ENCODE measurements at regions not wholly inside any gene's neighbourhood (a gene's known extent, or its start where the extent isn't known, plus 50 kb on each side); places are given as distances from the start of the nearest gene placed in this dataset.
A peak's percentile ranks its signal among the peaks of the same experiment; 100 is the strongest.
"Not testable (repeated sequence)": the region's sequence is repeated elsewhere in the genome, so short reads cannot be mapped to it uniquely, and the experiment has no call there.

DNA sequence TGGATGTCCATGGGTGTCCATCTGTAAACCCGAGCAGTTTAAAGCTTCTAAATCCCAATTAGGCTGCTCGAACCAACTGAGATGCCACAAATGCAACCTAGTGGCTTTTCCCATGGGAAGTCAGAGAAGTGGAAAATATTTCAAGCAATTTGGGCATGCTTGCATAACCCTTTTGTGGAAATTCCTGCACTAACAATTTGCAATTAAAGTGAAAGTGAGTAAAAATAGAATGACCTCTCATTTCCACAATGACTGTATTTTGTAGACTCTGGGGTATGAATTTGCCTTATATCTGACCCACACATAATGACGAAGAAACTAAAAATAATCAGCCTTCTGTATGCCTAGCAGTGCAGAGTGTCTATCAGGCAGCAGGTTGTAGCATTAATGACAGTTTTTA lies 91.8 kb upstream of the TSC22D1 start:
- peak; percentile 5 to 75 for DNase-seq (ENCODE audit: low read depth in 2 of 2)

- DNase-seq (ENCODE audit: low read depth in 2 of 2), result not testable (repeated sequence)
These were observed 90.4 kb upstream of the TSC22D1 start for GRCh38 chr13:44666538-44666937.

DNA sequence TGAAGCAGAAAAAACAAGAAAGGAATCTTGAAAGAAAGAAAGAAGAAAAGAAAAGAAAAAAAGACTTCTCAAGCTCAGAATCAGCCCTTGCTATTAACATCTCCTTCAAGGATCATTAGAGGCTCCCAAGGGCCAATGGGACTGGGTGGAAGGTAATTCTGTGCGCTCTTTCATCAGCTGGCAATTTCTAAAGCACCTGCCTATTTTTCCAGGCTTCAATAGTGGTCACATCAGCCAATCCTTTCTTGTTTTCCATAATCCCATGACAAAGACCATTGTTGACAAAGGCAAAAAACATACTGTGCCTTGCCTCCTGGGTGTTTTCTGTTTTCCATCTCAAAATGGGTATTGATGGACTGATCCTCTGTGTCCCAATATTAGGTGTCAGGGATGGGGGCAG lies 88.2 kb upstream of the TSC22D1 start:
- no peak for DNase-seq (ENCODE audit: low read depth in 2 of 2)

- no peak for DNase-seq (ENCODE audit: low read depth in 2 of 2)
These were observed 86.4 kb upstream of the TSC22D1 start for GRCh38 chr13:44662515-44662914.

DNA sequence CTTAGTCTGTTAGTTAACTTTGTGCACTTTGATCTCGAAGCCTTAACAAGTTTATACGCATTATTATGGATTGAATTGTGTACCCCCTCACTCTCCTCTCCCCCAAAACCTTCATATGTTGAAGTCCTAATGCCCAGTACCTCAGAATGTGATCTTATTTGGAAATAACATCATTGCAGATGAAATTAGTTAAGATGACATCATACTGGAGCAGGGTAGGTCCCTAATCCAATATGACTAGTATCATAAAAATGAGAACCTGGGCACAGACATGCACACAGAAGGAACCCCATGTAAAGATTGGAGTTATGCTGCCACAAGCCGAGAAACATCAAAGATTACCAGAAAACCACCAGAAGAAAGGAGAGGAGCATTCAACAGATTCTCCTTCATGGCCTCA lies 85.8 kb upstream of the TSC22D1 start:
- DNase-seq (ENCODE audit: low read depth in 2 of 2), result no peak

DNA sequence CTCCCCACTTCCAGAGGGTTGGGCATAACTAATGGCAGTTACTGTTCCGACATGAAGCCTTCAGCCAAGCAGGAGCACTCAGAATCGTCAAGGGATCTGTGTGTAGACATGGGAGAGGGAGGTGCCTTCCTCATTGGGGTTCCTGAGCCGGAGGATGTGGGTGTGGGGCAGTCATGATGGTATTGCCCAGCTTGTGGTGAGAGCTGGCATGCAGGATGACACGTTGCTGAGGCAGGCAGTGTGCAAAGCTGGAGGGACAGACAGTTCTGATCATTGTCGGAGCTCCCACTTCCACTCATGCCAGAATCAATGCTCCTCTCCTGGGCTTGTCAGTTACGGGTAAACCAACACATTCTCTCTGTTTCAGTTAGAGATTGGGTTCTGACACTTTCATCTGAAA lies 83.9 kb upstream of the TSC22D1 start:
- no peak for DNase-seq (ENCODE audit: low read depth in 2 of 2)

- peak in 1 of 2 donors; percentile 6 for DNase-seq (ENCODE audit: low read depth in 2 of 2)
These were observed 77.0 kb upstream of the TSC22D1 start for GRCh38 chr13:44652962-44653660.

DNA sequence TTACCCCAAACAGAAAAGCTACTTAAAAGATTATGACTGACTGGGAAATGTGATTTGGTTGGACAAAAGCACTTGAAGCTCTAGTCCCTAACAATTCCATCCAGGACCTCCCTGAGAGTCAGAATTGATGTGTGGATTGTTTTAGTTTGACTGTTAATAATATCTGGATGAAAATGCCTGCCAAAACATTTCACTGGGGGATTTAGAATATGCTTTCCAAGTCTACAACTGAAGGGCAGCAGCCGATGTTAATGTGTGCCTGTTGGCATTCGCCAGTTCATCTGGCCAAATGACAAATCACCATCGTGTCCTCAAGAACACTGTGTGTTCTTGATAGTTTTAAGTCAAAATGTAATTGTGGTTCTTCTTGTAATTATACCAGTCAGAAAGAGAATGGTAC lies 76.0 kb upstream of the TSC22D1 start:
- DNase-seq (ENCODE audit: low read depth in 2 of 2), result no peak

- no peak for DNase-seq (ENCODE audit: low read depth in 2 of 2)
These were observed 75.6 kb upstream of the TSC22D1 start for GRCh38 chr13:44651724-44652123.

- no peak for DNase-seq (ENCODE audit: low read depth in 2 of 2)
These were observed 75.1 kb upstream of the TSC22D1 start for GRCh38 chr13:44651209-44651608.

- no peak for DNase-seq (ENCODE audit: low read depth in 2 of 2)
These were observed 73.7 kb upstream of the TSC22D1 start for GRCh38 chr13:44649834-44650233.

DNA sequence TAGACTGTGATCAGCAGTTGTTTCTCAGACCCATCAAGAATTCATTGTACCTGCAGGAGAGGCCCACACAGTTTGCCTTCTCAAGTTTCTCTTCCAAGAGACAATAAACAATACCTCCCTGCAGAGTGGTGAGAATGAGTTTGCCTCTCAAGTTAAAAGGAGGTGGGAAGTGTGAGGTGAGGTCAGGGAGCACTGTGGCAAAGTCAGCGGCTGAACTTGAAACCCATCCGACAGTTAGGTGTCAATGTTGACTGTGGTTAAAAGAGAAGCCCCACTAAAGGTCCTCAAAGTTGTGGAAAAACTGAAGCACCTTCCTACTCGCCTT lies 72.9 kb upstream of the TSC22D1 start:
- no peak for DNase-seq (ENCODE audit: low read depth in 2 of 2)

DNA sequence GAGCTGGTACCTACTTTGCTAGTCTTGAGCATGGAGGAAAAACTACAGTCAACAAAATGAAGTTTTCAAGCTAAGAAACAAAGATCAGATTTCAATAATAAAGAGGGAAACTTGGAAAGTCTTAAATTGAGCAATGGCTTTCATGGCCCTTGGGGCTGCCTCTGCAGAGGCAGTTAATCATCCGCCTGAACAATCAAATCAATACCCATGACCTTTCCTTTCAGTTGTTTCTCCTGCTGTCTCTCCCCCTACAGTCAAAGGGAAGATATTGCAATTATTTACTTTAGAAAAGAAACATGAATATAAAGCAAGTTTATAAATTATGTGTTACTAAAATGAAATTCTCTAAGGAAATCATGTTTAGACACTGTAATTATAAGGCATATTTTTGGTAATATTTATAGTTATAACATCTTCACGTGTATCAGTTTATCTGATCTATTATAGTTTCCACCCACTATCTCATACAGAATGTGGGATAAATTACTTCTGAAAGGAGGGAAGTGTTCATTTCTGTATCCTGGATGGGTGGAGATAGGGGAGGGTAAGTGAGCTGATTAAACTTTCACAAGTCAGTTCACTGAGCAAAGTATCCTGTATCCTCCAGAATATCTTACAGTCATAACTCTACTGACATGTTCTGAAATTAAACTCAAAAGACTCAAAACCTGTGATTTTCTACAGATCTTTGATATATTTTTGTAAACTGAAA lies 72.4 kb upstream of the TSC22D1 start:
- DNase-seq (ENCODE audit: low read depth in 2 of 2), result peak in 1 of 2 donors; percentile 5

DNA sequence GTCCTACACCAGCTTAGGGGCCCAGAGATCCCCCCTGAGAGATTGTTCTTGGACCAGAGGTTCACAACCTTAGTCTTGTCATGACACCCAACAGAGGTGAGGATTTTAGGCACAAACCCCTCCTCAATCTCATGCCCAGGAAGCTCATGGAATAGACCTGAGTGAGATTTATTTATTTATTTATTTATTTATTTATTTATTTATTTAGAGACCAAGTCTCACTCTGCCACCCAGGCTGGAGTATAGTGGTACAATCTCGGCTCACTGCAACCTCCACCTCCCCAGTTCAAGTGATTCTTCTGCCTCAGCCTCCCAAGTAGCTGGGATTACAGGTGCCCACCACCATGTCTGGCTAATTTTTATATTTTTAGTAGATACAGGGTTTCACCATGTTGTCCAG lies 71.4 kb upstream of the TSC22D1 start:
- DNase-seq (ENCODE audit: low read depth in 2 of 2), result not testable (repeated sequence)

- no peak for DNase-seq (ENCODE audit: low read depth in 2 of 2)
These were observed 69.9 kb upstream of the TSC22D1 start for GRCh38 chr13:44646044-44646443.

DNA sequence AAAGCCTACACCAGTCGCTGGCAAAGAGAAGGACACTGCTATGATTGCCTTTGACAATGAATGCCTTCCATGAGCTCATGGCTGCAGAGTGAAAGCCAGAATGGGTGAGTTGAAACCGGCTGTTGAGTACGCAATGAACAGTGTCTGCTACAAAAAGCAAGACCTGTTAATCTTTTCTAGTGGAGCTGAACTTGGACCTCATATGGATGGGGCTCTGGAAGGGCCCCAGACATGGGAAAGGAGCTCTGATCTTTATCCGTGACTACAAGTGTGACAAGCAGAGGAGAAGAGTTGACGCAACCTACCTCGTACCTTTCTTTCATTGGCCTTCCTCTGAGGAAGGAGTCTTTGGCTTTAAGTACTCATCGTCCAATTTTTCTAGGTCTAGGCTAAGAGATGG lies 67.1 kb upstream of the TSC22D1 start:
- DNase-seq (ENCODE audit: low read depth in 2 of 2), result no peak

DNA sequence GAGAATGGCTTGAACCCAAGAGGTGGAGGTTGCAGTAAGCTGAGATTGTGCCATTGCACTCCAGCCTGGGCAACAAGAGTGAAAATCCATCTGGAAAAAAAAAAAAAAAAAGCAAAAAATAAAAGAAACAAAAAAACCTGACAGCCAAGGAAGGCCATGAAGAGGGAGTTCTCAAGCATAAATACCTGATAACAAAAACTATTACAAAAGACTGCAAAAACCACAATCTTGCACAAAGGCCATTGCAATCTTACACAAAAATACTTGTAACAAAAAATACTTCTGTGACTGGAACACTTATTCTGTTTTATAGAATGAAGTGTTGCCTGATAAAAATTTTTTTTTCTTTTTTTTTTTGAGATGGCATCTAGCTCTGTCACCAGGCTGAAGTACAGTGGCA lies 61.5 kb upstream of the TSC22D1 start:
- no peak for DNase-seq (ENCODE audit: low read depth in 2 of 2)

DNA sequence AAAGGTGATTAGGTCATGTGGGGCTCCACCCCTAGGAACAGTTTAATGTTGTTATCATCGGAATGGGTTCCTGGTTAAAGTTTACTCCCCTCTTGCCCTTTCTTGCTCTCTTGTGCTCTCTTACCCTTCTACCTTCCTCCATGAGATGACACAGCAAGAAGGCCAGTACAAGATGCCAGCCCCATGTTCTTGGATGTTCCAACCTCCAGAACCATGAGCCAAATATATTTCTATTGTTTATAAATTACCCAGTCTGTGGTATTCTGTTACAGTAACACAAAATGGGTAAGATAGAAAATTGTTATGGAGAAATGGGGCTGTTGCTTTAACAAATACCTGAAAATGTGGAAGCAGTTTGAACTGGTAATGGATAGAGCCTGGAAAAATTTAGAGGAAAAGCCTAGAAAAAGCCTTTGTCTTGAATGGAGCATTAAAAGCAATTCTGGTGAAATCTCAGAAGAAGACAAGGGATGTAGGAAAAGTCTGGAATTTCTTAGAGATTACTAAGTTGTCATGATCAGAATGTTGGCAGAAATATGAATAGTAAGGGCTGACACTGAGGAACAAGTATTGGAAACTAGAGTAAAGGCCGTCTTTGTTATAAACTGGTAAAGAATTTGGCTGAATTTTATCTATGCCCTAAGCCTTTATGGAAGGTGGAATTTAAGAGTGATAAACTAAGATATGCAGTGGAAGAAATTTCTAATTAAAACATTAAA lies 53.5 kb upstream of the TSC22D1 start:
- no peak for DNase-seq (ENCODE audit: low read depth in 2 of 2)

GRCh38 chr13:44628826-44629225 lies 52.7 kb upstream of the TSC22D1 start:
- DNase-seq (ENCODE audit: low read depth in 2 of 2), result not testable (repeated sequence)

DNA sequence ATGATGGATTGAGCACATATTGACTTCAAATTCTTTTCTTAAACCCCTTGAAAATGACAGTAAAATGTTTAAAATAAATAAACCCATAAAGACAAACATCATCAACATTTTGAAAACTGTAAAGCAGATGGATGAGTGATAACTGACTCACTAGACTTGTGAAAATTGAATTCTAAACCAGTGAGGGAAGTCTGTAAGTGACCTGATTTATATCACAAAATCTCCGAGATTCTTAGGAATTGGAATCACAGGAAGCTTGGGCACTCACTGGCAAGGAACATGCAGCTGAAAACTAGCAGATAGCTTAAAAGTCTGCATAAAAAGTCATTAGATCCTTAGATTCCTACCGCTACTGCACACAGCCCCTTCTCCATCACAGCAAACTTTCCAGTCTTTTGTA lies 51.3 kb upstream of the TSC22D1 start:
- DNase-seq (ENCODE audit: low read depth in 2 of 2), result no peak

- DNase-seq (ENCODE audit: low read depth in 2 of 2), result no peak
These were observed 50.0 kb upstream of the TSC22D1 start for GRCh38 chr13:44626176-44626575.

Data from lung microvascular endothelial cell (primary cell).